Coronary artery (tissue), 2 donors: ENCODE measurements at regions not wholly inside any gene's neighbourhood (a gene's known extent, or its start where the extent isn't known, plus 50 kb on each side); places are given as distances from the start of the nearest gene placed in this dataset.
"Not testable (repeated sequence)": the region's sequence is repeated elsewhere in the genome, so short reads cannot be mapped to it uniquely, and the experiment has no call there.

Source experiments
- DNase-seq: peaks from one replicate; pipeline ENCODE4 v3.0.0-alpha.2; 2017; ENCODE audit warnings: low spot score
- H3K27ac ChIP-seq, 2 donors: fragments of 200-600 bp; sonication (generic); one replicate each; pipeline ENCODE4 v1.5.1; 2016 to 2019
- H3K4me3 ChIP-seq: fragments of 200-600 bp; sonication (generic); 2 replicates; pipeline ENCODE4 v1.5.1; 2016; ENCODE audit warnings: mild to moderate bottlenecking, moderate library complexity
- CTCF ChIP-seq: fragments of 200-600 bp; sonication (generic); IDR thresholded peaks from one replicate; pipeline ENCODE4 v1.5.1; 2019; ENCODE audit warnings: antibody characterized with exemption

GRCh38 chr7:112670193-112670592 is 120.0 kb downstream of the TMEM168 start:
- no peak for DNase-seq
- no peak for TF ChIP-seq CTCF
- Histone ChIP-seq H3K4me3 (no peak overlapping the region), H3K27ac (no peak overlapping the region)

GRCh38 chr7:112678626-112679025 is 111.6 kb downstream of the TMEM168 start:
- TF ChIP-seq CTCF: no peak
- DNase-seq: no peak
- Histone ChIP-seq H3K4me3 (no peak overlapping the region), H3K27ac (no peak overlapping the region)

- not testable (repeated sequence) for H3K27ac ChIP-seq, H3K4me3 ChIP-seq, DNase-seq
Observed at GRCh38 chr7:112689466-112690177, 100.6 kb downstream of the TMEM168 start.

- no peak for DNase-seq
- Histone ChIP-seq H3K27ac (no peak overlapping the region), H3K4me3 (no peak overlapping the region)
- TF ChIP-seq CTCF: no peak
Observed at GRCh38 chr7:112692333-112692732, 97.9 kb downstream of the TMEM168 start.

GRCh38 chr7:112697211-112697610 is 93.0 kb downstream of the TMEM168 start:
- not testable (repeated sequence) for DNase-seq, H3K27ac ChIP-seq, H3K4me3 ChIP-seq

- no peak overlapping the region for H3K27ac ChIP-seq
- no peak for TF ChIP-seq CTCF
Observed at GRCh38 chr7:112699725-112700513, 90.3 kb downstream of the TMEM168 start.

GRCh38 chr7:112701456-112701855 is 88.7 kb downstream of the TMEM168 start:
- H3K27ac ChIP-seq: no peak overlapping the region
- TF ChIP-seq CTCF: no peak
- no peak overlapping the region for H3K4me3 ChIP-seq
- DNase-seq: no peak

More at GRCh38 chr7:112699725-112700513, 90.3 kb downstream of the TMEM168 start:
- no peak for DNase-seq
- no peak overlapping the region for H3K4me3 ChIP-seq

GRCh38 chr7:112707655-112708054 is 82.5 kb downstream of the TMEM168 start:
- TF ChIP-seq CTCF: no peak
- no peak overlapping the region for H3K27ac ChIP-seq
- DNase-seq: no peak
- no peak overlapping the region for H3K4me3 ChIP-seq
